ENCODE measurements at regions not wholly inside any gene's neighbourhood (a gene's known extent, or its start where the extent isn't known, plus 50 kb on each side); places are given as distances from the start of the nearest gene placed in this dataset.

GRCh38 chr21:34192646-34193285, 119.4 kb downstream of the MRPS6 start:
- no peak overlapping the region for H3K27ac ChIP-seq
- POLR2A ChIA-PET: no interaction called here
- no peak overlapping the region for H3K4me2 ChIP-seq
- no peak overlapping the region for H3K4me3 ChIP-seq
- CTCF ChIA-PET: interaction anchor here (1.0 to 1.4 kb wide), 2 partner anchors 9 to 268 kb away, joined by 3 to 8 read pairs; no protein-coding TSS in a partner anchor
- DNase-seq (ENCODE audit: low read depth in 1 of 2, low spot score in 1 of 2) (no peak), ATAC-seq (no peak), FAIRE-seq (no peak)
- no peaks in the 10 kb centered on the region for H3K9me3 ChIP-seq
- H3K4me1 ChIP-seq: no peaks in the 10 kb centered on the region
- no peak for TF ChIP-seq MAZ (IDR thresholded peaks at IDR 0.05; ENCODE audit: borderline replicate concordance, low read depth, low read length)
- TF ChIP-seq POLR2AphosphoS2 (conservative IDR thresholded peaks at IDR 0.05; ENCODE audit: low read length): no peak
- no peak for TF ChIP-seq REST (IDR thresholded peaks at IDR 0.05)
- no peak for TF ChIP-seq MAFK (IDR thresholded peaks at IDR 0.05; ENCODE audit: partially characterized antibody)
- TF ChIP-seq EHF (CRISPR knock-in tag; IDR thresholded peaks at IDR 0.05): no peak
- no peak for TF ChIP-seq CHD4 (IDR thresholded peaks at IDR 0.05; ENCODE audit: borderline replicate concordance)
- TF ChIP-seq CHD2 (IDR thresholded peaks at IDR 0.05; ENCODE audit: low read length, partially characterized antibody): no peak
- TF ChIP-seq ZNF302 (CRISPR knock-in tag; IDR thresholded peaks at IDR 0.05): no peak
- 53% methylated on average over 7 of the region's 7 CpGs for WGBS (ENCODE audit: missing lambda C conversion rate)

- ATAC-seq (no peak), DNase-seq (ENCODE audit: low read depth in 1 of 2, low spot score in 1 of 2) (no peak), FAIRE-seq (no peak)
- ChIA-PET POLR2A (no interaction called here), CTCF (interaction anchor here (0.9 kb wide), 1 partner anchor 46 kb away, joined by 4 read pairs; no protein-coding TSS in a partner anchor)
- Histone ChIP-seq H3K4me1 (no peaks in the 10 kb centered on the region), H3K27ac (no peak overlapping the region), H3K9me3 (no peaks in the 10 kb centered on the region), H3K4me2 (no peak overlapping the region), H3K4me3 (no peak overlapping the region)
- 76% methylated on average over 6 of the region's 6 CpGs for WGBS (ENCODE audit: missing lambda C conversion rate)
- TF ChIP-seq RAD21 (conservative IDR thresholded peaks at IDR 0.05 in 1 of 2, IDR thresholded peaks at IDR 0.05 in 1 of 2): no peak
- no peak for TF ChIP-seq JUNB (IDR thresholded peaks at IDR 0.05)
- TF ChIP-seq CBX8 (IDR thresholded peaks at IDR 0.05): no peak
- no peak for TF ChIP-seq NPAS2 (CRISPR knock-in tag; IDR thresholded peaks at IDR 0.05; ENCODE audit: borderline replicate concordance)
- TF ChIP-seq NFE2L2 (conservative IDR thresholded peaks at IDR 0.05; ENCODE audit: low read length): no peak
- TF ChIP-seq PBX3 (IDR thresholded peaks at IDR 0.05): no peak
- TF ChIP-seq RNF2 (IDR thresholded peaks at IDR 0.05; ENCODE audit: borderline replicate concordance, low read depth): no peak
- no peak for TF ChIP-seq TFCP2L1 (CRISPR knock-in tag; IDR thresholded peaks at IDR 0.05)
Observed at GRCh38 chr21:34195335-34195734, 122.0 kb downstream of the MRPS6 start.

- DNase-seq (ENCODE audit: low read depth in 1 of 2, low spot score in 1 of 2) (no peak), FAIRE-seq (no peak), ATAC-seq (no peak)
- Histone ChIP-seq H3K4me3 (no peak overlapping the region), H3K27ac (no peak overlapping the region), H3K4me1 (no peaks in the 10 kb centered on the region), H3K4me2 (no peak overlapping the region), H3K9me3 (no peaks in the 10 kb centered on the region)
- CTCF ChIA-PET: no interaction called here
- 59% methylated on average over 3 of the region's 6 CpGs for WGBS (ENCODE audit: missing lambda C conversion rate)
- POLR2A ChIA-PET: no interaction called here
- TF ChIP-seq EP300 (IDR thresholded peaks at IDR 0.05) (no peak), EHF (CRISPR knock-in tag; IDR thresholded peaks at IDR 0.05) (no peak), MAZ (IDR thresholded peaks at IDR 0.05; ENCODE audit: borderline replicate concordance, low read depth, low read length) (no peak), EHMT2 (IDR thresholded peaks at IDR 0.05; ENCODE audit: low read depth) (no peak), HOXB13 (CRISPR knock-in tag; IDR thresholded peaks at IDR 0.05; ENCODE audit: low read depth) (no peak), ZSCAN20 (CRISPR knock-in tag; IDR thresholded peaks at IDR 0.05) (no peak), ZNF302 (CRISPR knock-in tag; IDR thresholded peaks at IDR 0.05) (no peak), CTCF (IDR thresholded peaks at IDR 0.05) (no peak), PBX3 (IDR thresholded peaks at IDR 0.05) (no peak), SMC3 (IDR thresholded peaks at IDR 0.05) (no peak), ELK1 (IDR thresholded peaks at IDR 0.05; ENCODE audit: low read depth, low read length) (no peak)
Observed at GRCh38 chr21:34196996-34197395, 123.6 kb downstream of the MRPS6 start.
